ENCODE measurements at regions not wholly inside any gene's neighbourhood (a gene's known extent, or its start where the extent isn't known, plus 50 kb on each side); places are given as distances from the start of the nearest gene placed in this dataset.

DNA sequence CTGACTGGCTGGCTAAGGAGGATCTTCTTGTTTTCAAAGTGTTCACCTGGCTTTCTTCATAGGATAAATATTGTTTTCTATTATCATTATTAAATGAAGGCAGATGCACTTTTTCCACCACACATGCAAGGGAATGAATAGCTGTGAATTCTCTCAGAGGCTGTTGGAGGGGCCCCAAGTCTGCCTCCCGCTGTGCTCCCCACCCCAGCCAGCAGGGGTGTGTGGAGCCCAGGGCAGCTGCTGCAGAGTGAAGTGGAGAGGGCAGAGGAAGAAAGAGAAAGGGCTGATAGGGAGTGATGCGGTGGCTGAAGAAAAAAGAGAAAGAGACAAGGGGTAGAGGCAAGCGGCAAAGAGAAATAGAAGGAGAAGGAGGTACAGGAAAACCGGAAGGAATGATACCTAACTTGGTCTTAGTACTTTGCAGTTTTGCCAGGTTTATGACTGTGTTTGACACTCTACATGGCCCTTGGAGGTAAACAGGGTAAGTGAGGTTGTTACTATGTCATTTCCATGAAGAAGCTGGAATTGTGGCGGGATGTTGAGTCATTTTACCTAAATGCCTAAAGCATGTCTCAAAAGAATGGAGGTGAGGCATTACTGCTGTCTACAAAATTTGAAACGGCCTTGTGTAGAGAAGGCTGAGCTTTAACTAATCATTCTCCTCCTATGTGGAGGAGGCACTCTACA, 145.7 kb upstream of the B3GAT1 start:
- TF ChIP-seq, protein P1, sequence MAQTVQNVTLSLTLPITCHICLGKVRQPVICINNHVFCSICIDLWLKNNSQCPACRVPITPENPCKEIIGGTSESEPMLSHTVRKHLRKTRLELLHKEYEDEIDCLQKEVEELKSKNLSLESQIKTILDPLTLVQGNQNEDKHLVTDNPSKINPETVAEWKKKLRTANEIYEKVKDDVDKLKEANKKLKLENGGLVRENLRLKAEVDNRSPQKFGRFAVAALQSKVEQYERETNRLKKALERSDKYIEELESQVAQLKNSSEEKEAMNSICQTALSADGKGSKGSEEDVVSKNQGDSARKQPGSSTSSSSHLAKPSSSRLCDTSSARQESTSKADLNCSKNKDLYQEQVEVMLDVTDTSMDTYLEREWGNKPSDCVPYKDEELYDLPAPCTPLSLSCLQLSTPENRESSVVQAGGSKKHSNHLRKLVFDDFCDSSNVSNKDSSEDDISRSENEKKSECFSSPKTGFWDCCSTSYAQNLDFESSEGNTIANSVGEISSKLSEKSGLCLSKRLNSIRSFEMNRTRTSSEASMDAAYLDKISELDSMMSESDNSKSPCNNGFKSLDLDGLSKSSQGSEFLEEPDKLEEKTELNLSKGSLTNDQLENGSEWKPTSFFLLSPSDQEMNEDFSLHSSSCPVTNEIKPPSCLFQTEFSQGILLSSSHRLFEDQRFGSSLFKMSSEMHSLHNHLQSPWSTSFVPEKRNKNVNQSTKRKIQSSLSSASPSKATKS (CRISPR knock-in tag; IDR thresholded peaks at IDR 0.05) = no peak
- TF ChIP-seq POLR2A (IDR thresholded peaks at IDR 0.05; ENCODE audit: insufficient read depth in 1 of 2, low read depth in 2 of 2, low read length in 2 of 2) (no peak), ZNF841 (CRISPR knock-in tag; IDR thresholded peaks at IDR 0.05; ENCODE audit: borderline replicate concordance) (no peak), U2AF2 (IDR thresholded peaks at IDR 0.05; ENCODE audit: low read depth, low read length) (no peak), CBX5 (CRISPR knock-in tag; IDR thresholded peaks at IDR 0.05; ENCODE audit: borderline replicate concordance) (no peak), TAF1 (CRISPR knock-in tag; IDR thresholded peaks at IDR 0.05) (no peak), ZNF564 (CRISPR knock-in tag; IDR thresholded peaks at IDR 0.05) (no peak), ZFP41 (CRISPR knock-in tag; IDR thresholded peaks at IDR 0.05; ENCODE audit: borderline replicate concordance) (no peak)
- TF ChIP-seq, protein P2, sequence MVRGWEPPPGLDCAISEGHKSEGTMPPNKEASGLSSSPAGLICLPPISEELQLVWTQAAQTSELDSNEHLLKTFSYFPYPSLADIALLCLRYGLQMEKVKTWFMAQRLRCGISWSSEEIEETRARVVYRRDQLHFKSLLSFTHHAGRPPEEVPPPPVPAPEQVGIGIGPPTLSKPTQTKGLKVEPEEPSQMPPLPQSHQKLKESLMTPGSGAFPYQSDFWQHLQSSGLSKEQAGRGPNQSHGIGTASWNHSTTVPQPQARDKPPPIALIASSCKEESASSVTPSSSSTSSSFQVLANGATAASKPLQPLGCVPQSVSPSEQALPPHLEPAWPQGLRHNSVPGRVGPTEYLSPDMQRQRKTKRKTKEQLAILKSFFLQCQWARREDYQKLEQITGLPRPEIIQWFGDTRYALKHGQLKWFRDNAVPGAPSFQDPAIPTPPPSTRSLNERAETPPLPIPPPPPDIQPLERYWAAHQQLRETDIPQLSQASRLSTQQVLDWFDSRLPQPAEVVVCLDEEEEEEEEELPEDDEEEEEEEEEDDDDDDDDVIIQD (CRISPR knock-in tag; IDR thresholded peaks at IDR 0.05; ENCODE audit: low read depth) = no peak
